ENCODE measurements at regions not wholly inside any gene's neighbourhood (a gene's known extent, or its start where the extent isn't known, plus 50 kb on each side); places are given as distances from the start of the nearest gene placed in this dataset.
"Not testable (repeated sequence)": the region's sequence is repeated elsewhere in the genome, so short reads cannot be mapped to it uniquely, and the experiment has no call there.

DNA sequence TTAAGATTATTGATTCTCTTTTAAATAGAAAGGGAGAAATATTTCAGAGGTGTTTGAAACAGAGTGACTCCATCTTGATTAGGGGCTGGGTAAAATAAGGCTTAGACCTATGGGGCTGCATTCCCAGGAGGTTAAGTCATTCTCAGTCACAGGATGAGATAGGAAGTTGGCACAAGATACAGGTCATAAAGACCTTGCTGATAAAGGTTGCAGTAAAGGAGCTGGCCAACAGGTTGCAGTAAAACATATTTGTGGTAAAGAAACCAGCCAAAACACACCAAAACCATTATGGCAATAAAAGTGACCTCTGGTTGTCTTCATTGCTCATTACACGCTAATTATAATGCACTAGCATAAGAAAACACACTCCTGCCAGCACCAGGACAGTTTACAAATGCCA lies 165.0 kb downstream of the SPIN4 start:
- TF ChIP-seq, protein P1, sequence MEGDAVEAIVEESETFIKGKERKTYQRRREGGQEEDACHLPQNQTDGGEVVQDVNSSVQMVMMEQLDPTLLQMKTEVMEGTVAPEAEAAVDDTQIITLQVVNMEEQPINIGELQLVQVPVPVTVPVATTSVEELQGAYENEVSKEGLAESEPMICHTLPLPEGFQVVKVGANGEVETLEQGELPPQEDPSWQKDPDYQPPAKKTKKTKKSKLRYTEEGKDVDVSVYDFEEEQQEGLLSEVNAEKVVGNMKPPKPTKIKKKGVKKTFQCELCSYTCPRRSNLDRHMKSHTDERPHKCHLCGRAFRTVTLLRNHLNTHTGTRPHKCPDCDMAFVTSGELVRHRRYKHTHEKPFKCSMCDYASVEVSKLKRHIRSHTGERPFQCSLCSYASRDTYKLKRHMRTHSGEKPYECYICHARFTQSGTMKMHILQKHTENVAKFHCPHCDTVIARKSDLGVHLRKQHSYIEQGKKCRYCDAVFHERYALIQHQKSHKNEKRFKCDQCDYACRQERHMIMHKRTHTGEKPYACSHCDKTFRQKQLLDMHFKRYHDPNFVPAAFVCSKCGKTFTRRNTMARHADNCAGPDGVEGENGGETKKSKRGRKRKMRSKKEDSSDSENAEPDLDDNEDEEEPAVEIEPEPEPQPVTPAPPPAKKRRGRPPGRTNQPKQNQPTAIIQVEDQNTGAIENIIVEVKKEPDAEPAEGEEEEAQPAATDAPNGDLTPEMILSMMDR (IDR thresholded peaks at IDR 0.05; ENCODE audit: insufficient read depth, missing control alignments) = no peak
- no peak for FAIRE-seq
- DNase-seq (ENCODE audit: insufficient read length, low spot score) = no peak

DNA sequence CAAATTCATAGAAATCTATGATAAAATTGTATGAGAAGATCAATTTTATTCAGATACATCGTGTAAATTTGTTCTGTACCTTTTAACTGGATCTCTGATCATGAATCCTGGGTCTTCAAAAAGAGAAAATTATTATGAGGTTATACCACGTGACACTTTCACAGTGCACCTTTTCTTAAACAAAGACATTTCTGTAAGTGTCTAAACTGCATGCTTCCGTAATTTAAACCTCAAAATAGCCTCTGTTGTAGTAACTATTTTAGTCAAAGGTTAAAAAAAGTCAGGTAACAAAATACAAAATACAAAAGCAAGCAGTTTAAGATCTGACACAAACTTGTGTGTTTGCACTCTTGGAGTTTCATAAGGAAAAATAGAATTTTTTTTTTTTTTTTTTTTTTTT lies 171.3 kb downstream of the SPIN4 start:
- DNase-seq (ENCODE audit: insufficient read length, low spot score); FAIRE-seq: not testable (repeated sequence)

DNA sequence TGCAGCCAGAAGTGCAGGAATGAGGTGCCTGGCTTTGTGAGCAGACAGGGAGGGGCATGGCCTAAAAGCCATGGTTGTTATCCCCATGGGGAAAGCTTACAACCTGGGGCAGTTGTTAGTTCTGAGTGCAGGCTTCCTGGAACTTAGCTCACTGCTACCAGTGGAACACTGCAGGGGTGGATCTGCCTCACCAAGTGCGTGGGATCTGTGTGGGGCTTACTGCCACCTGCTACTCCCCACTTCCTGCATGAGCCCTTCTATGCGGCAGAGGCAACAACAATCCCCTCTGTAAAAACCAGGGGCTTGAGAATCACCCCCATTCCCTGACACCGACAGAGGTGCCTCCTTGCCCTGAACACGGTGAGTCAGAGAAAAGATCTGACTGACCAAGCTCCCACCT lies 174.6 kb downstream of the SPIN4 start:
- not testable (repeated sequence) for FAIRE-seq; DNase-seq (ENCODE audit: insufficient read length, low spot score)

DNA sequence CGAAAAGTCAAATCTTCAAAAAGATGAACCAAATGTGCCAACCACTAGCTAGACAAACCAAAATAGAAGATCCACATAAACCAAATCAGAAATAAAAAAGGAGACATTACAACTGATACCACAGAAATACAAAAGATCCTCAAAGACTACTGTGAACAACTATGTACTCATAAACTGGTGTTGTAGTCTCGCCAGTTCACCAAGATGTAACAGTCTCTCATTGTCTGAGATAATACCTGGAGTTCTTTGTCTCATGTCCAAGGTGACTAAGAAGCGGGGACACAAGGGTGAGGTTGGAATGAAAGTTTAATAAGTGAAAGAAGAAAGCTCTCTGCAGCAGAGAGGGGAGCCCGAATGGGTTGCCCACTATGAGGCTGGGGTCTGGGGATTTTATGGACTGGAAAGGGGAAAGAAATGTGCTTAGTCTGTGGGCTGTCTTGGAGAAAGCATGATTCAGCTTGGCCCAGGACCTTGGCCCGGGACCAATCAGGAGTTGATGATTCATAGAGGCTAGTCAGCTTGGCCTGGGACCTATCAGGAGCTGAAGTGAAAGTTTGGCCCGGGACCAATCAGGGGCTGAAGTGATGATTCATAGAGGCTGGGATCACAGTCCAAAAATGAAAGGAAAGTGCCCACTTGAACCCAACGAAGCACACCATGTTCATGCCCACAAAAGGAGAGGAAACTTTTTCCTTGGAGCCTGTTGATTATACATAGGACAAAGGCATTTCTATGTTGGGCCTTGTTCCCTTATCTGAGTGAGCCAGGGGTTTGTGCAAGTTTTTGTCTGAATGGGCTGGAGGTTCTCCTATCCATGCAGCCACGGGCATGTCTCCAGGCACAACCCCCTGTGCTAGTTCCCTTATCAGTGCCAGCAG lies 177.1 kb downstream of the SPIN4 start:
- DNase-seq (ENCODE audit: insufficient read length, low spot score); FAIRE-seq: not testable (repeated sequence)

DNA sequence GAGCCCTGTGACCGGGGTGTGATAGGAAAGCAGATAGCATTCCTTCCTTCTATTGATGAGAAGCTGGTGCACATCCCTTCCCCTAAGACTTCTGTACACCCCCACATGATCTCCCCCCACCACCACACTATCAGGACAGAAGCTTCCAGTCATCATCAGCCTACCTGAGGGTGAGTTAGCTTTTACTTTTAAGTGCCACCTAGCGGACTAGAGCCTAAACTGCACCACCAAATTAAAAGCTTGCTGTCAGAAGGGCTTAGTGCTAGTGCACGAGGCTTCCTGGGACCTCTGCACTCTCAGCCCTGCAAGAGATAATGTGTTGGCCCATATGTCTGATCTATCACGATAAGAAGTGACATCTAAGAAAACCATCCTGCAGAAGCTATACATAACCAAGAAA lies 181.7 kb downstream of the SPIN4 start:
- not testable (repeated sequence) for FAIRE-seq; DNase-seq (ENCODE audit: insufficient read length, low spot score)

DNA sequence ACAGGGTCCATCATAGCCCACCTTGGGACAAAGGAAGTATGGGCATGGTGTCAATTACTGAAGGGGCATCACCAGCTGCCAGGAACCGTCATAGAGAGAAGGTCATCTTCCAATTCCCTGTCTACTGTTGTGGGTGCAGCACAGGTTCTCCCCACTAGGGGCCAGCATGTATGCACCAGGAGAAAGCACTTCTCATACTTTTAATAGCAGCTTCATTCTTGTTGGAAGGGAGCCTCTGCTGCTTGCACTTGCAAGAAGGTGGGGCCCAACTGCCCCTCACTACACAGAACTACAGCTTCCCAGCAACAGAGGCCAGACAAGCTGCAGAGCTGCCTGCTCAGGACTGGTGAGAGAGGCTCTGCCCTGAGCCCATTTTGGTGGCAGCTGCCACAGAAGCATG lies 182.2 kb downstream of the SPIN4 start:
- not testable (repeated sequence) for DNase-seq (ENCODE audit: insufficient read length, low spot score); FAIRE-seq

DNA sequence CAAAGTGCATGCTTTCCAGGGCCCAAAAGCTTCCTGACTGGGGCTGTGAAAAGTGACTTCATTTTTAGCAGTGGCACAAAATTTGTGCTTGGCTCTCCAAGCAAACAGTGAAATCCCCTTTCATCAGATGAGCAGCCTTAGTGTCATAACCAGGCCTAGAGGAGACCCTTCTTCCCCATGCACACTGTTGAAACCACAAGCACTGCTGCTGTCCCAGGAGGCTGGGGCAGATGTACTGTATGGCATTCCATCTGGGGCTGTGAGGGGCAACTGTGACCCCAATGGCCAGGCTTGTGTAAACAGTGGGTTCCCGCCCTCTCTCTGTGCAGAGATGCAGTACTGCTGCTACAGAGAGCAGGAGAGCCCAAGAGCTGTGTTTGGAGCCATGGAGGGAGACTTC lies 184.1 kb downstream of the SPIN4 start:
- not testable (repeated sequence) for FAIRE-seq; DNase-seq (ENCODE audit: insufficient read length, low spot score)

DNA sequence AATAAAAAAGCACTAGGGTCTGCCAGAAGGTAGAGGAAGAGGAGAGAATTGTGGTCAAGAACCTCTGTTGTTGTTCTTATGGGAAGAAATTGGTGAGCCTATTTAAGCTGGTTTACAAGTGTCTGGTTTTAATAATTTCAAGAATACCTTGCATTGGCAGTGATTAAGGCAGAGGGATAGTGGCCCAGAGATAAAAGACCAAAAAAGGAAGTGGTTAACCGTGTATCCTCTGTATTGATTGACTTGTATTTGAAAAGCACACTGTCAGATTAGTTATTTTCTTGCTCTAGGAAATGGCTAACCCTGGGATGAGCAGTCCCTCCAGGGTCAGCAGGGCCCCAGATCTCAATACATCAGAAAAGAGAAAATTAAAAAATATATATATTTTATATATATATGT lies 190.1 kb downstream of the SPIN4 start:
- not testable (repeated sequence) for FAIRE-seq; DNase-seq (ENCODE audit: insufficient read length, low spot score)

DNA sequence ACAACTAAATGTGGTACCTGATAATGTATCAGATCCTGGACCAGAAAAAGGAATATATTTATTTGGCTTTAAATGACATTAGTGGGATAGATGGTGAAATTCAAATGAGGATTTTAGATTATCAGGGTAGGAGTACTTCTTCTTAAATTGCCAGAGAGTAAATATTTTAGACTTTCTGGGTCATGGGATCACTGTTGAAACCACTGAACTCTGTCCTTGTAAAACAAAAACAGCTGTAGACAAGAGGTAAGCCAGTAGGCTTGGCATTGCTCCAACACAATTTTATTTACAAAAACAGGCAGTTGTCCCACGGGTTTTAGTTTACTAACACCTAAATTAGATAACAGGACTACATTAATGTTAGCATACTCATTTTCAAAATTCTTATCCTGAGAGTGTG lies 190.8 kb downstream of the SPIN4 start:
- not testable (repeated sequence) for FAIRE-seq; DNase-seq (ENCODE audit: insufficient read length, low spot score)

DNA sequence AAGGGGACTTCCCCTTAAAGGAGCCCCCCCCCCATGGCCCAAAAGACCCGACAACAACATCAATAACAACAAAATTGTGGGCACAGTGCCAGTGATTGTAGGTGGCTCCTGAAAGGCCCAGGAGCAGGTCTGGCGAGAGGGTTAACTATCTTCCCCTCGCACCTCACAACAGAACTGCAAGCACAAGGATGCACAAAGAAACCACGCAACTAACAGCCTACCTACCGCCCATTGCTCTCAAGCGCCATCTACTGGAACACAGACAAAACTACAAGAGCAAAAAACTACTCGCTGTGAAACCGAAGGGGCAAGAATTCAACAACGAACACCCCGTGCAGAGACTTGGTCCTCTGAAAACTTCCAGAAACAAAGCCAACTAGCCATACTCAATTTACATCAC lies 205.6 kb downstream of the SPIN4 start:
- not testable (repeated sequence) for FAIRE-seq

DNA sequence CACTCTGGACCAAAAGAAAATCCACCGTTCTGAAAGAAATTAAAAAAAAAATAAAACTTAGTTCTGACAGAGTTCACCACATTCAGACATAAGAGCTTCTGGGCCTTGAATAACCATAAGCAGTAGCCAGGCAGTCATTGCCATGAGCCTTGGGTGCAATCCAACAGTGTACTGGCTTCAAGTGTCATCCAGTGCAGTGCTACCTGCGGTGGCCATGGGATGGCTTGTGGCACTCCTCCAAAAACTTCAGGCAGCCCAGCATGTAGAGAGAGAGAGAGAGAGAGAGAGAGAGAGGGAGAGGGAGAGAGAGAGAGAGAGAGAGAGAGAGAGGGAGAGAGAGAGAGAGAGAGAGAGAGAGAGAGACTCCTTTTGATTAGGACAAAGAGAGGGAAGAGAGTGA lies 208.5 kb downstream of the SPIN4 start:
- not testable (repeated sequence) for FAIRE-seq; DNase-seq (ENCODE audit: insufficient read length, low spot score)

More for the DNA sequence above, 205.6 kb downstream of the SPIN4 start:
- not testable (repeated sequence) for DNase-seq (ENCODE audit: insufficient read length, low spot score)

DNA sequence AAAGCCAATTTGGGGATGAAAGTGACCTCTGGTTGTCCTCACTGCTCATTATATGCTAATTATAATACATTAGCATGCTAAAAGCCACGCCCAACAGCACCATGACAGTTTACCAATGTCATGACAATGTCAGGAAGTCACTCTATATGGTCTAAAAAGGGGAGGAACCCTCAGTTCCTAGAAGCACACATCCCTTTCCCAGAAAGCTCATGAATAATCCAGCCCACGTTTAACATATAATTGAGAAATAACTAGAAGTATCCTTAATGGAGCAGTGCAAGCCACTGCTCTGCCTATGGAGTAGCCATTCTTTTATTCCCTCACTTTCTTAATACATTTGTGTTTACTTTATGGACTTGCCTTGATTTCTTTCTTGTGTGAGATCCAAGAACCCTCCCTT lies 215.3 kb downstream of the SPIN4 start:
- not testable (repeated sequence) for FAIRE-seq; DNase-seq (ENCODE audit: insufficient read length, low spot score)

DNA sequence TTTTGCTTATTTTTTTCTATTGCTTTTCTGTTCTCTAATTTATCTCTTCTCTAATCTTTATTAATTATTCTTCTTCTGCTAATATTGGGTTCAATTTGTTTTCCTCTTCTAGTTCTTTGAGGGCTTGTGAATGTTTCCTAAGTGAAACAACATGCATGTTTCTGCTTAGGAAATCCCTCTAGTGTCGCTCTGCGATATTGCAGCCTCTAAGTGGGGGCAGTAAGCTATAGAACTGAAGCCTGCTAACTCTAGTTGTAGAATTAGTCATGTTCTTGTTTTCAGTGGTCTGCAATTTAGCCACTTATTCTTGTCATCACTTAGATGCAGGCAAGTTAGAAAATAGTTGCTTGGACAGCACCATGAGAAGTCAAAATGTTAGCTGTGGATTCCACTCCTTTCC lies 222.6 kb downstream of the SPIN4 start:
- TF ChIP-seq, protein P1 (IDR thresholded peaks at IDR 0.05; ENCODE audit: insufficient read depth, missing control alignments) = no peak
- DNase-seq (ENCODE audit: insufficient read length, low spot score) (no peak), FAIRE-seq (no peak)
